ENCODE measurements at regions not wholly inside any gene's neighbourhood (a gene's known extent, or its start where the extent isn't known, plus 50 kb on each side); places are given as distances from the start of the nearest gene placed in this dataset.

DNA sequence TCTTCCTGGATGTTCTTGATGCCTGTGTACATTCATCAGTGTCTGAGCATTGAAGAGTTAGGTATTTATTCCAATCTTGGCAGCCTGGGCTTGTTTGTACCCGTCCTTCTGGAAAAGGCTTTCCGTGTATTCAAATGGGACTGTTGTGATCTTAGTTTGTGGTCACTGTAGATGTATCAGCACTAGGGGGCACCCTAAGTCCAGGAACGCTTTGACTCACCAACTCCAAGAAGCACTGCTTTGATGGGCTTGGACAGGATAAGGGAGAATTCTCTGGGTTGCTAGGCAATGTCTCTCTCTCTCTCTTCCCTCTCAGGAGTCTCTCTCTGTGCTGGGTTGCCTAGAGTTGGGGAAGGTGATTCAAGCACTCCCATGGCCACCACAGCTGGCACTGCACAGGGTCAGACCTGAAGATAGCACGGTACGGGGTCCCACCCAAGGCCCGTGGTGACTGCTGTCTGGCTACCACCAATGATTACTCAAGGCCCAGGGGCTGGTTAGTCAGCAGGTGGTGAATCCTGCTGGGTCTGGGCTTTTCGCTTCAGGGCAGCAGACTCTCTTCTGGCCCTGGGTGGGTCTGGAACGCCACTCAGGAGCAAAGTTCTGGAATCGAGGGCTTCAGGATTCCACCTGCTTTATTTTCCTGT, 211.1 kb upstream of the RGS6 start:
- DNase-seq (ENCODE audit: low read depth), result peak; percentile 94
- TF ChIP-seq, protein P1, sequence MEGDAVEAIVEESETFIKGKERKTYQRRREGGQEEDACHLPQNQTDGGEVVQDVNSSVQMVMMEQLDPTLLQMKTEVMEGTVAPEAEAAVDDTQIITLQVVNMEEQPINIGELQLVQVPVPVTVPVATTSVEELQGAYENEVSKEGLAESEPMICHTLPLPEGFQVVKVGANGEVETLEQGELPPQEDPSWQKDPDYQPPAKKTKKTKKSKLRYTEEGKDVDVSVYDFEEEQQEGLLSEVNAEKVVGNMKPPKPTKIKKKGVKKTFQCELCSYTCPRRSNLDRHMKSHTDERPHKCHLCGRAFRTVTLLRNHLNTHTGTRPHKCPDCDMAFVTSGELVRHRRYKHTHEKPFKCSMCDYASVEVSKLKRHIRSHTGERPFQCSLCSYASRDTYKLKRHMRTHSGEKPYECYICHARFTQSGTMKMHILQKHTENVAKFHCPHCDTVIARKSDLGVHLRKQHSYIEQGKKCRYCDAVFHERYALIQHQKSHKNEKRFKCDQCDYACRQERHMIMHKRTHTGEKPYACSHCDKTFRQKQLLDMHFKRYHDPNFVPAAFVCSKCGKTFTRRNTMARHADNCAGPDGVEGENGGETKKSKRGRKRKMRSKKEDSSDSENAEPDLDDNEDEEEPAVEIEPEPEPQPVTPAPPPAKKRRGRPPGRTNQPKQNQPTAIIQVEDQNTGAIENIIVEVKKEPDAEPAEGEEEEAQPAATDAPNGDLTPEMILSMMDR (conservative IDR thresholded peaks at IDR 0.05; ENCODE audit: low read depth, low read length), result peak; percentile 86
- no peak overlapping the region for H3K4me3 ChIP-seq (ENCODE audit: low read depth, low read length)

DNA sequence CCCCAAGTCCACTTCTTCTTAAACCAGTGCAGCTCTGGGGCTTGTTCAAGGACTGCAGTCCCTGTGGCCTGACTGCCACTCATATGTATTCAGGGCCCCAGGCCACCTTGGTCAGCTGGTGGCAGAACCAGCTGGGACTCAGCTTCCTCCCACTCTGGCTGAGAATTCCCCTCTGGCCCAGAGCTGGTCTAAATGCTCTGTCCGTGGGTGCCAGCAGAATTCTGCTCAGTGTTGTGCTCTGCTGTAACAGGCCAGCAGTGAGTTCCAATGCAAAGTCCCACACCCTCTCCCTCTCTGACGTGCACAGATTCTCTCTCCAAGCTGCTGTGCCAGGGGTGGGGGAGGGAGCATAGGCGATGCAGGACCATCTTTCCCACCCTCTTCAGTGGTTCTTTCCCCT, 210.4 kb upstream of the RGS6 start:
- H3K4me3 ChIP-seq (ENCODE audit: low read depth, low read length), result no peak overlapping the region

DNA sequence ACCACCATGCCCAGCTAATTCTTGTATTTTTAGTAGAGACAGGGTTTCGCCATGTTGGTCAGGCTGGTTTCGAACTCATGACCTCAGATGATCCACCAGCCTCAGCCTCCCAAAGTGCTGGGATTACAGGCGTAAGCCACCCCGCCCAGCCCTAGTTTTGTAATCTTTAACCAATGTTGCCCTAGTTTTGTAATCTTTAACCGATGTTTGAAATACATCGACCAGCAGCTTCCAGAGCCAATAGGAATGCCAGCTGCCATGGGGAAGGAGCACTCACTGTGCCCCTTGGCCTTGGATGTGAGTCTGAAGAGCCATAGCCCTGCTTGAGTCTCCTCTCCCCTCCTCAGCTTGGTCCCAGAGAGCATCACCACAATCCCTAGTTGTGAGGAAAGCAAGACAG, 209.3 kb upstream of the RGS6 start:
- TF ChIP-seq, protein P1 (conservative IDR thresholded peaks at IDR 0.05; ENCODE audit: low read depth, low read length), result no peak
- no peak for DNase-seq (ENCODE audit: low read depth)
- H3K4me3 ChIP-seq (ENCODE audit: low read depth, low read length), result no peak overlapping the region

More for the DNA sequence above, 210.4 kb upstream of the RGS6 start:
- TF ChIP-seq, protein P1 (conservative IDR thresholded peaks at IDR 0.05; ENCODE audit: low read depth, low read length), result no peak
- DNase-seq (ENCODE audit: low read depth), result no peak

DNA sequence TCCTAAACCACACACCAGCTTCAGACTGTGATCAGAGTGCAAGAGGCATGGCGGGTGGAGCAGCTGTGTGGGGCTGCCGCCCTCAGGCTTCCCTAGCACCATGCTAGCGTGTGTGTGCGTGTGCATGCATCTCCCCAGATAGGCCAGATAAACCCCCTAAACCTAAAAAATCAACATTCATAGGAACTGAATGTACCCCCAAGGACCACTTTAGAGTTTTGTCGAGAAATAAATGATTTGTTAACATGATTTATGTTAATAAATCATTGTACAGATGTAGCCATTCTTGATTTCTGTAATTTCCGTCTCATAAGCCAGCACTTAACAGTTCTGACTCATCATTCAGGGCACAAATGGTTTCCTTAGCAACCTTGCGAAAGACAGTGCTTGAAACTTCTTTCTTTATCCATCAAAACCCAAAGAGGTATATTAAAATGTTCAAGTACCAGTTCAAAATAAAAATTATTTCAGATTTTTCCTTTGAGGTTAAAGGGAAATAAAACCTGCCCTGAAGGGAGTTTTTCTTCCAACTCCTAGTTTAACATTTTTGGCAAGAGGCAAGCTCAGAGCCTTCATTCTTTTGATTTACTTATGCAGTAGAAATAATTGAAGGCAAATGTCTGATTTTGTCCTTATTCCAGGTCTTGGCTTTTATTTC, 206.2 kb upstream of the RGS6 start:
- TF ChIP-seq, protein P1 (conservative IDR thresholded peaks at IDR 0.05; ENCODE audit: low read depth, low read length), result no peak
- H3K4me3 ChIP-seq (ENCODE audit: low read depth, low read length), result no peak overlapping the region
- DNase-seq (ENCODE audit: low read depth), result peak; percentile 84

DNA sequence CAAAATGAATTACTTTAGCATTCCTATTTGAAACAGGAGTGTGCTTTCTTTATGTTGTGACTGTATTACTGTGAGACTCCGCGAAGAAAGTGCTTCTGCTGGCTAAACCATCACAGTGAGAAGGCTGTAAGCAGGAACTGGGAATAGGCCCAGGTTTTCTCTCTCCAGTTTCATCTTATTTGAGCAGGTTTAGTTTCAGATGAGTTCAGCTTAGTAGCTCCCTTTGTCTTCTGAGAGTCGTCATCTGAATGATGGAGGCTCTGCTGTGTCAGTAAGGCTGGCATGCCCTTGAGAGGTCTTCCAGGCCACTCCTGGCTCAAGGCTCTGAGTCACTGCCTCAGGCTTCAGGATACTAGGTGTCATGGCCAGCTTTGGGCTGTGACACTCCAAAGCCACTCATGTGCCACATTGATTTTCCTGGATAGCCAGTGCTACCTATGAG, 205.6 kb upstream of the RGS6 start:
- H3K4me3 ChIP-seq (ENCODE audit: low read depth, low read length), result no peak overlapping the region
- TF ChIP-seq, protein P1 (conservative IDR thresholded peaks at IDR 0.05; ENCODE audit: low read depth, low read length), result no peak
- DNase-seq (ENCODE audit: low read depth), result no peak

DNA sequence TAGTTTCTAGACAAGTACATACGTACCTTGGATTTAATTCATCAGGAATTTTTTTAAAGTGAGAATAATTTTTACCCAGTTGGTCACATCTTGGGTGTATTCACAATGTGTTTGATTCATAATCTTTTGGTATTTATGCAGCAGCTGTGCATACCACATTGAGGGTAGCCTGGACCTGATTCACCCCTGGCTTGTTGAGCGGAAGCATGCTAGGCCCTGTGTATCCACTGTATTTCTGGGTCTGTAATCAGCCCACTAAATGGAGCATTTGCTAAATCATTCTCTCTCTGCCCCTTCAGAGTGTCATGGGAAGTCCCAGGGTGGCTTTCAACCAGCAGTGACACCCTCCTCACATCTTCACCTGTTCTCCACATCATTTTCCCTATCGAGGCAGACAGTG, 203.8 kb upstream of the RGS6 start:
- H3K4me3 ChIP-seq (ENCODE audit: low read depth, low read length), result no peak overlapping the region
- TF ChIP-seq, protein P1 (conservative IDR thresholded peaks at IDR 0.05; ENCODE audit: low read depth, low read length), result no peak
- DNase-seq (ENCODE audit: low read depth), result no peak

DNA sequence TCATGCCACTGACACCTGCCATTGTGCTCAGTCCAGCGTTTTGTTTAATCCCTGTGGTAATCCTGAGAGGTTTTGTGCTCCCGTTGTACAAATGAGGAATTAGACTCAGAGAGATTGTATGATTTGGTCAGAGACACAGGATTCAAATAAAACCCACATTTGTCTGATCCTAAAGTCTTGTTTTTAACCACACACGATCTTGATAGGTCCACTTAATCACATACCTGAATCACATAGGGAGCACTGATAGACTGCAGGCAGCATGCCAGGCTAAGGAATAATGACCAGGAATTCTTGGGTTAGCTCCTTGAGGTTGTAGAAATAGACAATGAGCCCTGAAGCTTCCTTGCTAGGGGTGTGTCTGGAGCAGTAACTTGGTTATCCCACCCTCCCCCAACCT, 202.6 kb upstream of the RGS6 start:
- TF ChIP-seq, protein P1 (conservative IDR thresholded peaks at IDR 0.05; ENCODE audit: low read depth, low read length), result no peak
- DNase-seq (ENCODE audit: low read depth), result no peak
- no peak overlapping the region for H3K4me3 ChIP-seq (ENCODE audit: low read depth, low read length)

Data from choroid plexus epithelial cell (primary cell).